GM18519 (cell line): ENCODE measurements at regions not wholly inside any gene's neighbourhood (a gene's known extent, or its start where the extent isn't known, plus 50 kb on each side); places are given as distances from the start of the nearest gene placed in this dataset.

ENCODE experiments used
- ATAC-seq: cut with Tn5 transposase; IDR thresholded peaks from one replicate; pipeline ENCODE4 v1.9.1; 2021; ENCODE audit warnings: mild to moderate bottlenecking, moderate library complexity; ENCODE audit not compliant: unreplicated experiment, low FRiP score

DNA sequence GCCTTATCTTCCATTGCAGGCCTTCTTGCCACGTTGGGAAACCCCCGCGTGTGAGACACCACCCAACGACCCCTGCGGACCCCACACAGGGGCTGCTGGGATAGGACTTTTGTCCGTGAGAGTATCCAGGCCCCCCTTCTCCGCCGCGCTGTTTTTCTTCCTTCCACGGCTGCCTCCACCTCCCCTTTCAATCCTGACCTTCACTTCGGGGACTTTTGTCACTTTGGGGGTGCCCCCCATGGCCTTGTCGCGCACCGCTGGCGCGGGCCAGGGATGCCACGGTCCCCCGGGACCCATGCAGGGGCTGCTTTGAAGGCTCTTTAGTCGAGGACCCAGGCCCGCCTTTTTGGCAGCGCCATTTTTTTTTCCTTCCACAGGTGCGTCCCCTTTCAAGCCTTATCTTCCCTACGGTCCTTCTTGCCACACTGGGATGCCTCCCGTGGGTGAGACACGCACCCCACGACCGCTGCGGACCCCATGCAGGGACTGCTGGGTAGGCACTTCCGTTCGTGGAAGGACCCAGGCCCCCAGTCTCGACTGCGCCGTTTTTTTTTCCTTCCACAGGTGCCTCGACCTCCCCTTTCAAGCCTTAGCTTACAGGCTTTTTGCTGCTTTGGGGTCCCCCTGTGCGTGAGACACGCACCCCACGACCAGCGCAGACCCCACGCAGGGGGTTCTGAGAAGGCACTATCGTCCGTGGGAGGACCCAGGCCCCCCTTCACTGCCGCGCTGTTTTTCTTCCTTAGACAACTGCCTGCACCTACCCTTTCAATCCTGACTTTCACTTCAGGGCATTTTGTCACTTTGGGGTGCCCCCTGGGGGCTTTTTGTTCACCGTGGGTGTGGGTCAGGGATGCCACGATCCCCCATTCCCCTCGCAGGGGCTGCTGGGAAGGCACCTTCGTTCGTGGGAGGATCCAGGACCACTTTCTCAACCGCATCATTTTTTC is 267.4 kb downstream of the ALG10 start:
- ATAC-seq, result no peak

DNA sequence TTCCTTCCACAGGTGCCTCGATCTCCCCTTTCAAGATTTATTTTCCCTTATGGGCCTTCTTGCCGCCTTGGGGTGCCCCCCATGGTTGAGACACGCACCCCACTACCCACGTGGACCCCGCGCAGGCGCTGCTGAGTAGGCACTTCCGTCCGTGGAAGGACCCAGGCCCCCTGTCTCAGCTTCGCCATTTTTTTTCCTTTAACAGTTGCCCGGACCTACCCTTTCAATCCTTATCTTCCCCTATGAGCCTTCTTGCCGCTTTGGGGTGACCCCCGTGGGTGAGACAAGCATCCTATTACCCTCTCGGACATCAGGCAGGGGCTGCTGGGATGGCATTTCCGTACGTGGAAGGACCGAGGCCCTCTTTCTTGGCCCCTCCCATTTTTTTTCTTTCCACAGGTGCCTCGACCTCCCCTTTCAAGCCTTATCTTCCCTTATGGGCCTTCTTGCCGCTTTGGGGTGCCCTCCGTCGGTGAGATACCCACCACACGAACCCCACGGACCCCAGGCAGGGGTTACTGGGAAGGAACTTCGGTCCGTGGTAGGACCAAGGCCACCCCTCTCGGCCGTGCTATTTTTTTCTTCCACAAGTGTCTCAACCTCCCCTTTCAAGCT is 268.2 kb downstream of the ALG10 start:
- ATAC-seq, result no peak

DNA sequence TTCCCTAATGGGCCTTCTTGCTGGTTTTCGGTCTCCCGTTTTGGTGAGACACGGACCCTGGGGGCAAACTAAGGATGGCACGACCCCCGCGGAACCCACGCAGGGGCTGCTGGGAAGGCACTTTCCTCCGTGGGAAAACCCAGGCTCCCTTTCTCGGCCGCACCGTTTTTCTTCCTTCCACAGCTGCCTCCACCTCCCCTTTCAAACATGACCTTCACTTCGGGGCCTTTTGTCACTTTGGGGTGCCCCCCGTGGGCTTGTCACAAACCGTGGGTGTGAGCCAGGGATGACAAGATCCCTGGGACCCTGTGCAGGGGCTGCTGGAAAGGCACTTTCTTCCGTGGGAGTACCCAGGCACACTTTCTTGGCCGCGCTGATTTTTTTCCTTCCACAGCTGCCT is 268.7 kb downstream of the ALG10 start:
- ATAC-seq, result no peak

DNA sequence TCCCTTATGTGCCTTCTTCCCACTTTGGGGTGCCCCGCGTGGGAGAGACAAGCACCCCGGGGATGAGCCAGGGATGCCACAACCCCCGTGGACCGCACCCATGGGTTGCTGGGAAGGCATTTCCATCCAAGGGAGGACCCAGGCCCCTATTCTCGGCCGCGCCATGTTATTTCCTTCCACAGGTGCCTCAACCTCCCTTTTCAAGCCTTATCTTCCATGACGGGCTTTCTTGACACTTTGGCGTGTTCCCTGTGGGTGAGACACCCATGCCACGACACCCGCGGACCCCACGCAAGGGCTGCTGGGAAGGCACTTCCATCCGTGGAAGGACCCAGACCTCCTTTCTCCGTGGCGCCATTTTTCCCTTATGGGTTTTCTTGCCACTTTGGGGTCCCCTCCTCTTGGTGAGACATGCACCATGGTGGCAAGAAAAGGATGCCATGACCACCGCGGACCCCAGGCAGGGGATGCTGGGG is 269.2 kb downstream of the ALG10 start:
- ATAC-seq, result no peak

- ATAC-seq, result no peak
These were observed 270.7 kb downstream of the ALG10 start for GRCh38 chr12:34292736-34293625.

DNA sequence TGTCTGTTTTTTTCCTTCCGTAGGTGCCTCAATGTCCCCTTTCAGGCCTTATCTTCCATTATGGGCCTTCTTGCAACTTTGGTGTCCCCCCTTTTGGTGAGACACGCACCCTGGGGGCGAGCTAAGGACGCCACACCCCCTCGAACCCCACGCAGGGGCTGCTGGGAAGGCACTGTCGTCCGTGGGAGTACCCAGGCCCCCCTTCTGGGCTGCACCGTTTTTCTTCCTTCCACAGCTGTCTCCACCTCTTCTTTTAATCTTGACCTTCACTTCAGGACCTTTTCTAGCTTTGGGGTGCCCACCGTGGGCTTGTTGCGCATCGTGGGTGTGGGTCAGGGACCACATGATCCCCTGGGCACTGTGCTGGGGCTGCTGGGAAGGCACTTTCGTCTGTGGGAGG is 271.8 kb downstream of the ALG10 start:
- ATAC-seq, result no peak

DNA sequence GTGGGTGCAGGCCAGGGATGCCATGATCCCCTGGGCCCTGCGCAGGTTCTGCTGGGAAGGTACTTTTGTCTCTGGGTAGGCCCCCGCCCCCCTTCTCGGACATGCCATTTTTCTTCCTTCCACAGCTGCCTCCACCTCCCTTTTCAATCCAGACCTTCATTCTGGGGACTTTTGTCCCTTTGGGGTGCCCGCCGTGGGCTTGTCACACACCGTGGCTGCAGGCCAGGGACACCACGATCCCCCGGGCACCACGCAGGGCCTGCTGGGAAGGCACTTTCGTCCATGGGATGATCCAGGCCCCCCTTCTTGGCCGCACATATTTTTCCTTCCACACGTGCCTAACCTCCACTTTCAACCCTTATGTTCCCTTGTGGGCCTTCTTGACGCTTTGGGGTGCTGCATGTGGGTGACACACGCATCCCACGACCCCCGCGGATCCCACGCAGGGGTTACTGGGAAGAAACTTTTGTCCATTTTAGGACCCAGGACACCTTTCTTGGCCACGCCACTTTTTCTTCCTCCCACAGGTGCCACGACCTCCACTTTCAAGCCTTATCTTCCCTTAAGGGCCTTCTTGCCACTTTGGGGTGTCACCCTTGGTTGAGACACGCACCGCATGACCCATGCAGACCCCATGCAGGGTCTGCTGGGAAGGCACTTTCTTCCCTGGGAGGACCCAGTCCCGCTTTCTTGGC is 272.5 kb downstream of the ALG10 start:
- no peak for ATAC-seq

GRCh38 chr12:34295366-34296142 is 273.3 kb downstream of the ALG10 start:
- no peak for ATAC-seq

DNA sequence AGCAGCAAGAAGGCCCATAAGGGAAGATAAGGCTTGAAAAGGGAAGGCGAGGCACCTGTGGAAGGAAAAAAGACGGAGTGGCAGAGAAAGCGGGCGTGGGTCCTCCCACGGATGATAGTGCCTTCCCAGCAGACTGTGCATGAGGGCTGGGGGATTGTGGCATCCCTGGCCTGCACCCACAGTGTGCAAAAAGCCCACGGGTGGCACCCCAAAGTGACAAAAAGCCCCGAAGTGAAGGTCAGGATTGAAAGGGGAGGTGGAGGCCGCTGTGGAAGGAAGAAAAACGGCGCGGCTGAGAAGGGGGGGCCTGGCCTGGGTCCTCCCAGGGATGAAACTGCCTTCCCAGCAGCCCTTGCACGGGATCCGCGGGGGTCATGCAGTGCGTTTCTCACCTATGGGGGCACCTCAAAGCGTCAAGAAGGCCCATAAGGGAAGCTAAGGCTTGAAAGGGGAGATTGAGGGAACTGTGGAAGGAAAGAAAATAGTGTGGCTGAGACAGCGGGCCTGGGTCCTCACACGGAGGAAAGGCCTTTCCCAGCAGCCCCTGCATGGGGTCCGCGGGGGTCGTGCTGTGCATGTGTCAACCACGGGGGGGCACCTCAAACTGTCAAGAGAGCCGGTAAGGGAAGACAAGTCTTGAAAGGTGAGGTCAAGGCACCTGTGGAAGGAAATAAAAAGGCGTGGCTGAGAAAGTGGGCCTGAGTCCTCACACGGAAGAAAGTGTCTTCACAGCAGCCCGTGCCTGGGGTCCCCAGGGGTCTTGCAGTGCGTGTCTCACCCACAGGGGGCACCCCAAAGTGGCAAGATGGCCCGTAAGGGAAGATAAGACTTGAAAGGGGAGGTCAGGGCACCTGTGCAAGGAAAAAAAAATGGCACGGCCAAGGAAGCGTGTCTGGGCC is 274.1 kb downstream of the ALG10 start:
- no peak for ATAC-seq

DNA sequence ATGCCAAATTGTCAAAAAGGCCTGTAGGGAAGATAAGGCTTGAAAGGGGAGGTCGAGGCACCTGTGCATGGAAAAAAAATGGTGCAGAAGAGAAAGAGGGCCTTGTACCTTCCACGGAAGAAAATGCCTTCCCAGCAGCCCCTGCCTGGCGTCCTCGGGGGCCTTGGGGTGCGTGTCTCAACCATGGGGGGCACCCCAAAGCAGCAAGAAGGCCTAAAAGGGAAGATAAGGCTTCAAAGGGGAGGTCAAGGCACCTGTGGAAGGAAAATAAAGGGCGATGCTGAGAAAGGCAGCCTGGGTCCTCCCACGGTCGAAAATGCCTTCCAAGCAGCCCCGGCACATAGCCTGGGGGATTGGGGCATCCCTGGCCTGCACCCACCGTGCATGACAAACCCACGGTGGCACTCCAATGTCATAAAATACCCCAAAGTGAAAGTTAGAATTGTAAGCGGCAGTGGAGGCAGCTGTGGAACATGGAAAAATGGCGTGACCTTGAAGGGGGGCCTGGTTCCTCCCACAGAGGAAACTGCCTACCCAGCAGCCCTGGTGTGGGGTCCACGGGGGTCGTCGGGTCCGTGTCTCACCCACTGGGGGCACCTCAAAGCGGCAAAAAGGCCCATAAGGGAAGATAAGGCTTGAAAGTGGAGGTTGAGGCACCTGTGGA is 275.0 kb downstream of the ALG10 start:
- ATAC-seq, result no peak

- ATAC-seq, result no peak
These were observed 275.5 kb downstream of the ALG10 start for GRCh38 chr12:34297790-34298164.

DNA sequence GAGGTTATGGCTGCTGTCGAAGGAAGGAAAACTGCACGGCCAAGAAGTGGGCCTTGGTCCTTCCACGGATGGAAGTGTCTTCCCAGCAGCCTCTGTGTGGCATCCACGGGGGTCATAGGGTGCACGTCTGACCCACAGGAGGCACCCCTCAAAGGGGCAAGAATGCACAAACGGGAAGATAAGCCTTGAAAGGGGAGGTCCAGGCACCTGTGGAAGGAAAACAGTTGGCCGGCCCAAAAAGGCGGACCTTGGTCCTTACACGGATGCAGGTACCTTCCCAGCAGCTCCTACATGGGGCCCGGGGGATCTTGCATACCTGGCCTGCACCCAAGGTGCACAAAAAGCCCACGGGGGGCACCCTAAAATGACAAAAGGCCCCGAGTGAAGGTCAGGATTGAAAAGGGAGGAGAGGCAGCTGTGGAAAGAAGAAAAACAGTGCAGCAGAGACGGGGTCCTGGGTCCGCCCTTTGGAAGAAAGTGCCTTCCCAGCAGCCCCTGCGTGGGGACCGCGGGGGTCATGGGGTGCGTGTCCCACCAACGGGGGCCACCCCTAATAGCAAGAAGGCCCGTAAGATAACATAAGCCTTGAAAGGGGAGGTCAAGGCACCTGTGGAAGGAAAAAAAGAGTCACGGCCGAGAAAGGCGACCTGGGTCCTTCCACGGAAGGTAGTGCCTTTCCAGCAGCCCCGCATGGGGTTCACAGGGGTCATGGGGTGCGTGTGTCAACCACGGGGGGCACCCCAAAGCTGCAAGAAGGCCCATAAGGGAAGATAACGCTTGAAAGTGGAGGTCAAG is 276.1 kb downstream of the ALG10 start:
- no peak for ATAC-seq

DNA sequence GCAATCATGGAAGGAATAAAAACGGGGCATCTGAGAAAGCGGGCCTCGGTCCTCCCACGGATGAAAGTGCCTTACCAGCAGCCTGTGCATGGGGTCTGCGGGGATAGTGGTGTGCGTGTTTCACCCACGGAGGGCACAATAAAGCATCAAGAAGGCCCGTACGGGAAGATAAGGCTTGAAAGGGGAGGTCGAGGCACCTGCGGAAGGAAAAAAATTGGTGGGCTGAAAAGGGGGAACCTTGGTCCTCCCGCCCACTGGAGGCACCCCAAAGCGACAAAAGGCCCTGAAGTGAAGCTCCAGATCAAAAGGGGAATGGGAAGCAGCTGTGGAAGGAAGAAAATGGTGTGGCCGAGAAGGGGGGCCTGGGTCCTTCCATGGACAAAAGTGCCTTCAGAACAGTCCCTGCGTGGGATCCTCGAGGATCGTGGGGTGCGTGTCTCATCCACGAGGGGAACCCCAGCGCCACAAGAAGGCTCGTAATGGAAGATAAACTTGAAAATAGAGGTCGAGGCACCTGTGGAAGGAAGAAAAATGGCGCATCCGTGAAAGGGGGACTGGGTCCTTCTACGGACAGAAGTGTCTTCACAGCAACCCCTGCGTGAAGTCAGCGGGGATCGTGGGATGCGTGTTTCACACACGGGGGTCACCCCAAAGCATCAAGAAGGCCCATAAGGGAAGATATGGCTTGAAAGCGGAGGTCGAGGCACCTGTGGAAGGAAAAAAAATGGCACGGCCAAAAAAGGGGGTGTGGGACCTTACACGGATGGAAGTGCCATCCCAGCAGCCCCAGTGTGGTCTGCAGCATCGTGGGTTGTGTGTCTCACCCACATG is 276.9 kb downstream of the ALG10 start:
- no peak for ATAC-seq

- ATAC-seq, result no peak
These were observed 277.5 kb downstream of the ALG10 start for GRCh38 chr12:34299802-34300193.

GRCh38 chr12:34300376-34301250 is 278.3 kb downstream of the ALG10 start:
- ATAC-seq, result no peak
